ENCODE measurements at regions not wholly inside any gene's neighbourhood (a gene's known extent, or its start where the extent isn't known, plus 50 kb on each side); places are given as distances from the start of the nearest gene placed in this dataset.

DNA sequence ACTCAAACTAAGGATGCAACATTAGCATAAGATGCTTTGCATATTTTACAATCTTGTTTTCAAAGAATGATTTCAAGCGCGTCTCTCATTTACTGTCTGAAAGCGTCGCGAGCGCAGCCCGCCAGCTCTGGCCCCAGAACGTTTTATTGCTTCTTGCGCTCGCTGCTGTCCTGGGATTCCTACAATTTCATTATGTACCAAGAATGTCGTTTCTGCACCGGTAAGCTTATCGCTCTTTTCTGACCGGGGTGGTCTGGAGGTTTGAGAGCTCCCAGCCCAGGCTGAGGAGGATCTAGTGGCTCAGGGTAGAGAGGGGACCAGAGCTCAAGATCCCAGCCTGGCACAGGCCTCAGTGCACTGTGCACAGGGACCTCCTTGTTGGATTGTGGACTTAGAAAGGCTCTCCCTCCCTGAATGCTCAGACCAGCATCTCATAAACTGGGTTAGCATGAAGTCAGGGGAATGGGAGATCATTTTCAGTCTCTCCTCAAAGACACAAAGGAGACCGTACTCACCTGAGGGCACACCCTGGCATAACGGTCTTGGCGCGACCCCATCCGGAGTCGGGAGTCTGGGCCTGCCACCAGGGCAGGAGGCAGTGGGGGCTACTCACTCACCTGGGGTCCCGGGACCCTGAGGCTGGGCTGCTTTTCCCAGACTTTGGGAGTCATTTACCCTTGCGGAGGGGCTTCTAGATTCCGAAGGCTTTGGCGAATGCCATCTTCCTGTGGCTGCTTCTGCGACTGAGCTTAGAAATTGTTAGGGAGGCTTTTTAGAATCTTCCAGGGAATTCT, 817.4 kb downstream of the BRD1 start:
- ChIA-PET CTCF (no interaction called here), POLR2A (no interaction called here)
- BruUV-seq (replicated peaks), result no TSS peak
- Histone ChIP-seq H3K4me3 (ENCODE audit: low read depth in 2 of 2, low read length in 2 of 2) (no peak overlapping the region), H3K9me3 (ENCODE audit: control insufficient read depth, insufficient read depth, low read depth, low read length) (no peaks in the 10 kb centered on the region), H3K27me3 (ENCODE audit: control insufficient read depth, insufficient read depth, low read length) (no peaks in the 10 kb centered on the region), H3K36me3 (ENCODE audit: control insufficient read depth, insufficient read depth, low read length) (no peaks in the 10 kb centered on the region), H3K4me1 (ENCODE audit: control insufficient read depth, insufficient read depth, low read length) (no peaks in the 10 kb centered on the region), H3K27ac (ENCODE audit: low read length) (no peak overlapping the region)
- ATAC-seq, result no peak
- DNase-seq (ENCODE audit: low read depth, low spot score), result no peak
- no peak for TF ChIP-seq TCF7L2 (IDR thresholded peaks at IDR 0.05; ENCODE audit: low read depth, low read length)
- TF ChIP-seq, protein P1, sequence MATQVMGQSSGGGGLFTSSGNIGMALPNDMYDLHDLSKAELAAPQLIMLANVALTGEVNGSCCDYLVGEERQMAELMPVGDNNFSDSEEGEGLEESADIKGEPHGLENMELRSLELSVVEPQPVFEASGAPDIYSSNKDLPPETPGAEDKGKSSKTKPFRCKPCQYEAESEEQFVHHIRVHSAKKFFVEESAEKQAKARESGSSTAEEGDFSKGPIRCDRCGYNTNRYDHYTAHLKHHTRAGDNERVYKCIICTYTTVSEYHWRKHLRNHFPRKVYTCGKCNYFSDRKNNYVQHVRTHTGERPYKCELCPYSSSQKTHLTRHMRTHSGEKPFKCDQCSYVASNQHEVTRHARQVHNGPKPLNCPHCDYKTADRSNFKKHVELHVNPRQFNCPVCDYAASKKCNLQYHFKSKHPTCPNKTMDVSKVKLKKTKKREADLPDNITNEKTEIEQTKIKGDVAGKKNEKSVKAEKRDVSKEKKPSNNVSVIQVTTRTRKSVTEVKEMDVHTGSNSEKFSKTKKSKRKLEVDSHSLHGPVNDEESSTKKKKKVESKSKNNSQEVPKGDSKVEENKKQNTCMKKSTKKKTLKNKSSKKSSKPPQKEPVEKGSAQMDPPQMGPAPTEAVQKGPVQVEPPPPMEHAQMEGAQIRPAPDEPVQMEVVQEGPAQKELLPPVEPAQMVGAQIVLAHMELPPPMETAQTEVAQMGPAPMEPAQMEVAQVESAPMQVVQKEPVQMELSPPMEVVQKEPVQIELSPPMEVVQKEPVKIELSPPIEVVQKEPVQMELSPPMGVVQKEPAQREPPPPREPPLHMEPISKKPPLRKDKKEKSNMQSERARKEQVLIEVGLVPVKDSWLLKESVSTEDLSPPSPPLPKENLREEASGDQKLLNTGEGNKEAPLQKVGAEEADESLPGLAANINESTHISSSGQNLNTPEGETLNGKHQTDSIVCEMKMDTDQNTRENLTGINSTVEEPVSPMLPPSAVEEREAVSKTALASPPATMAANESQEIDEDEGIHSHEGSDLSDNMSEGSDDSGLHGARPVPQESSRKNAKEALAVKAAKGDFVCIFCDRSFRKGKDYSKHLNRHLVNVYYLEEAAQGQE (IDR thresholded peaks at IDR 0.05; ENCODE audit: insufficient read depth in 1 of 2, low read depth in 2 of 2, low read length in 1 of 2), result no peak
- TF ChIP-seq SIN3A (IDR thresholded peaks at IDR 0.05; ENCODE audit: borderline replicate concordance, insufficient read depth, low read depth, low read length), result no peak
- intact Hi-C loops (cut with micrococcal nuclease; ENCODE audit: unreplicated experiment), result no loop called here
- in situ Hi-C loops (cut with HindIII; ENCODE audit: low pct_unique_long_range_greater_than_20kb, low sequenced_read_pairs), result no loop called here

DNA sequence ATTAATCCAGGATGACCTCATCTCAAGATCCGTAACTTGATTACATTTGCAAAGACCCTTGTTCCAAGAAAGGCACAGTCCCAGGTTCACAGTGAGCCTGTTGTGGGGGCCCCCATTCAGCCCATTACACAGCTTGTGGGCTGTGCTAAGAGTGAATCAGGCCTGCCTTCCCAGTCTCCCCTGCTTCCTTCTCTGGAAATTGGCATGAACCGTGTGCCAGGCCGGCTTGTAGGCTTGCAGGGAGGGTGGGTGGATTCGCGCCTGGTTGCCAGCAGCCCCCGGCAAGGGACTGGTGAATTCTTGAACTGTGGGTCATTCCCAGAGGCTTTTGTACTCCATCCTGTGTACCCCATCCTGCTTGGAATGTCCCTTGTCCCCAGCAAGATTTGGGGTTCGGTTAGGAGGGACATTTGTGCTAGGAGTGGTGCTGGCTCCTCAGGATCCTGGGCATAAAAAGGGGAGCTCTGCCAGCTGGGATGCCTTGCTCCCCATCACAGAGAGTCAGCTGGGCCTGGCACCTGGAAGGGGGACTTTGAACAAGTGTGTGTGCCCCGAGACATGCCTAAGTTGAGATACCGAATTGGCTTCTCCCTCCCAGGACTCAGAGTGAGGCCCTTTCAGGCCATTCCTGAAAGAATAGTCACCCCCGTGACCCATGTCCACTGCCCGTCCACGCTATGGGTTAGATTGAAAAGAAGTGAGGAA, 818.2 kb downstream of the BRD1 start:
- intact Hi-C loops (cut with micrococcal nuclease; ENCODE audit: unreplicated experiment) (no loop called here), in situ Hi-C loops (cut with HindIII; ENCODE audit: low pct_unique_long_range_greater_than_20kb, low sequenced_read_pairs) (no loop called here)
- ATAC-seq (no peak), DNase-seq (ENCODE audit: low read depth, low spot score) (no peak)
- Histone ChIP-seq H3K27ac (ENCODE audit: low read length) (no peak overlapping the region), H3K36me3 (ENCODE audit: control insufficient read depth, insufficient read depth, low read length) (no peaks in the 10 kb centered on the region), H3K4me1 (ENCODE audit: control insufficient read depth, insufficient read depth, low read length) (no peaks in the 10 kb centered on the region), H3K4me3 (ENCODE audit: low read depth in 2 of 2, low read length in 2 of 2) (no peak overlapping the region), H3K9me3 (ENCODE audit: control insufficient read depth, insufficient read depth, low read depth, low read length) (no peaks in the 10 kb centered on the region), H3K27me3 (ENCODE audit: control insufficient read depth, insufficient read depth, low read length) (no peaks in the 10 kb centered on the region)
- no peak for TF ChIP-seq POLR2AphosphoS5 (IDR thresholded peaks at IDR 0.05; ENCODE audit: low read depth, low read length)
- TF ChIP-seq, protein P1 (IDR thresholded peaks at IDR 0.05; ENCODE audit: insufficient read depth in 1 of 2, low read depth in 2 of 2, low read length in 1 of 2), result no peak
- TF ChIP-seq SIN3A (IDR thresholded peaks at IDR 0.05; ENCODE audit: borderline replicate concordance, insufficient read depth, low read depth, low read length), result no peak
- TF ChIP-seq, protein P2, sequence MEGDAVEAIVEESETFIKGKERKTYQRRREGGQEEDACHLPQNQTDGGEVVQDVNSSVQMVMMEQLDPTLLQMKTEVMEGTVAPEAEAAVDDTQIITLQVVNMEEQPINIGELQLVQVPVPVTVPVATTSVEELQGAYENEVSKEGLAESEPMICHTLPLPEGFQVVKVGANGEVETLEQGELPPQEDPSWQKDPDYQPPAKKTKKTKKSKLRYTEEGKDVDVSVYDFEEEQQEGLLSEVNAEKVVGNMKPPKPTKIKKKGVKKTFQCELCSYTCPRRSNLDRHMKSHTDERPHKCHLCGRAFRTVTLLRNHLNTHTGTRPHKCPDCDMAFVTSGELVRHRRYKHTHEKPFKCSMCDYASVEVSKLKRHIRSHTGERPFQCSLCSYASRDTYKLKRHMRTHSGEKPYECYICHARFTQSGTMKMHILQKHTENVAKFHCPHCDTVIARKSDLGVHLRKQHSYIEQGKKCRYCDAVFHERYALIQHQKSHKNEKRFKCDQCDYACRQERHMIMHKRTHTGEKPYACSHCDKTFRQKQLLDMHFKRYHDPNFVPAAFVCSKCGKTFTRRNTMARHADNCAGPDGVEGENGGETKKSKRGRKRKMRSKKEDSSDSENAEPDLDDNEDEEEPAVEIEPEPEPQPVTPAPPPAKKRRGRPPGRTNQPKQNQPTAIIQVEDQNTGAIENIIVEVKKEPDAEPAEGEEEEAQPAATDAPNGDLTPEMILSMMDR (IDR thresholded peaks at IDR 0.05), result no peak
- no peak for TF ChIP-seq TCF7L2 (IDR thresholded peaks at IDR 0.05; ENCODE audit: low read depth, low read length)
- POLR2A ChIA-PET, result no interaction called here
- CTCF ChIA-PET, result no interaction called here
- no TSS peak for BruUV-seq (replicated peaks)

All from Panc1 (cell line).